GM12872 (cell line): ENCODE measurements at regions not wholly inside any gene's neighbourhood (a gene's known extent, or its start where the extent isn't known, plus 50 kb on each side); places are given as distances from the start of the nearest gene placed in this dataset.

Source experiments
- TF ChIP-seq, protein P1 (sequence below): IDR thresholded peaks from 3 replicates; pipeline ENCODE4 v1.5.1; 2011; ENCODE audit warnings: low read depth, mild to moderate bottlenecking, low read length, moderate library complexity; ENCODE audit not compliant: insufficient read depth

DNA sequence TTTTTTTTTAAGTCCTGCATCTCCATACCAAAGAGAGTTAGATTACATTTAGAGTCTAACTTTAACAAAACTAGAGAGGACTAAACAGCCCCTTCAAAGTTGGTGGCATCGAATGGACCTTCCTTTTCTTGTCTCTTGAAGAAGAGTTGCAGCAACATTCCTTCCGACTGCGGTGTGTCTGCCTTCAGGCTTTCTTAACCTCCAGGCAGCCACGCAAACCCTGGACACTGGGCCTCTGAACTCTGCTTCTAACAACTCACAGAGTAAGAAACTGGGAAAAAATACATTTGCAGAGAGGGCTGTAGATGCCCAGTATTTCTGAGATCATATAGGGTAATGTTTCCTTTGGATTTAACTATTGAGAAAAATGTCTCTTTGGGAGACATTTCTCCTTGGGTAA is 120.5 kb upstream of the MAST4 start:
- TF ChIP-seq, protein P1, sequence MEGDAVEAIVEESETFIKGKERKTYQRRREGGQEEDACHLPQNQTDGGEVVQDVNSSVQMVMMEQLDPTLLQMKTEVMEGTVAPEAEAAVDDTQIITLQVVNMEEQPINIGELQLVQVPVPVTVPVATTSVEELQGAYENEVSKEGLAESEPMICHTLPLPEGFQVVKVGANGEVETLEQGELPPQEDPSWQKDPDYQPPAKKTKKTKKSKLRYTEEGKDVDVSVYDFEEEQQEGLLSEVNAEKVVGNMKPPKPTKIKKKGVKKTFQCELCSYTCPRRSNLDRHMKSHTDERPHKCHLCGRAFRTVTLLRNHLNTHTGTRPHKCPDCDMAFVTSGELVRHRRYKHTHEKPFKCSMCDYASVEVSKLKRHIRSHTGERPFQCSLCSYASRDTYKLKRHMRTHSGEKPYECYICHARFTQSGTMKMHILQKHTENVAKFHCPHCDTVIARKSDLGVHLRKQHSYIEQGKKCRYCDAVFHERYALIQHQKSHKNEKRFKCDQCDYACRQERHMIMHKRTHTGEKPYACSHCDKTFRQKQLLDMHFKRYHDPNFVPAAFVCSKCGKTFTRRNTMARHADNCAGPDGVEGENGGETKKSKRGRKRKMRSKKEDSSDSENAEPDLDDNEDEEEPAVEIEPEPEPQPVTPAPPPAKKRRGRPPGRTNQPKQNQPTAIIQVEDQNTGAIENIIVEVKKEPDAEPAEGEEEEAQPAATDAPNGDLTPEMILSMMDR, result no peak

DNA sequence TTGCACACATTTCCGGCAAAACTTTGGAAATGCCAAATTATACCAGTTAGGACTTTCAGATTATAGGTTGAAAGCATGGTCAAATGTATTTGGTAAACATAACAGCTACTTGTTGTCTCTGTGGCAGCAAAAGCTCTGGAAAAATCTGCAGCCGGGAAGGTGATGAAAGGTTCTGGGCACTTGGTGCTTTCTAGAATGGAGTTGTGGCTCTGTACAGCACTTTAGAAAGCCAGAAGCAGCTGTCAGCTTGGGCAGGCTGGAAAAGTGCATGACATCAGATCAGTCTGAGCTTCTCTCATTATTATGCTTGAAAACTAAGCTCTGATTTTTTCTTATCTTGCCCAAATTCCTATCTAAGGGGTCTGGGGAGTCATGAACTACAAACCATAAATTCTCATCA is 118.6 kb upstream of the MAST4 start:
- TF ChIP-seq, protein P1, result no peak

DNA sequence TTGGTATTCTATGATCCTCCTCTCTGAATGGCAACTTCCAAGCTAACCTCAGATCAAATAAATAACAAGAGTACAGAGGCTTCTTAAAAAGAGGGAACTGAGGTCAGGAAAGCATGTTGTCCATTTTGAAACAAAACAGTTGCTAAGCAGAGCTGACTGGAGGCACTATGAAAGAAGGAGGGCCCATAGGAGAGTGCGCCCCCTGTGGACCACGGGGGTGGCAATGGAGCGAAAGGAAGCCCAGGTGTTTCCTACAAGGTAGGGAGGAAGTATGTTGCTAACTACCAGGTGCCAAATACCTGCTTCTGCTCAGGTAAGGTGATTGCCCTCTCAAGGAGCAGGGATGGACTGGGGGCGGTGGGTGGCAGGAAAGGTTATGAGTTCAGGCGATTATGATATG is 101.8 kb upstream of the MAST4 start:
- TF ChIP-seq, protein P1, result peak; percentile 56; the same call in 2 of the 3 replicates

DNA sequence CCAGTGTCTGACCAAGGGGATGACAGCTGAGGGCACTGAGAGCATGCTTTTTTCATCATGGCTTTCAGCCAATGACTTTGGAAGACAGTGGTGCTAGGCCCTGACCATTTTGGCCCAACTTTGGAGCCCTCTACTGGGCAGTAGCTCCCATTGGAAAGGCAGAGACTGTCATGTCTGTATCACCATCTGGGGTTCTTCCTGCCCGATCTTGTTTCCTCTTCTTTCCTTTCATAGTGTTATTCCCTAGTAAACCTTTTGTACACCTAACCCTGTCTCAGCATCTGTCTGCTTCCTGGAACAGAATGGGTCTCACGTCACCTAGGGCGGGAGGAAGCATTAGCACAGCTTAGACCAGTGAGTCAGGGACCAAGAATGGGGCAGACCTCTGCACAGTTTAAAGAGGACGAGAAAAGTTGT is 97.4 kb upstream of the MAST4 start:
- TF ChIP-seq, protein P1, result peak; percentile 44; the same call in 2 of the 3 replicates

DNA sequence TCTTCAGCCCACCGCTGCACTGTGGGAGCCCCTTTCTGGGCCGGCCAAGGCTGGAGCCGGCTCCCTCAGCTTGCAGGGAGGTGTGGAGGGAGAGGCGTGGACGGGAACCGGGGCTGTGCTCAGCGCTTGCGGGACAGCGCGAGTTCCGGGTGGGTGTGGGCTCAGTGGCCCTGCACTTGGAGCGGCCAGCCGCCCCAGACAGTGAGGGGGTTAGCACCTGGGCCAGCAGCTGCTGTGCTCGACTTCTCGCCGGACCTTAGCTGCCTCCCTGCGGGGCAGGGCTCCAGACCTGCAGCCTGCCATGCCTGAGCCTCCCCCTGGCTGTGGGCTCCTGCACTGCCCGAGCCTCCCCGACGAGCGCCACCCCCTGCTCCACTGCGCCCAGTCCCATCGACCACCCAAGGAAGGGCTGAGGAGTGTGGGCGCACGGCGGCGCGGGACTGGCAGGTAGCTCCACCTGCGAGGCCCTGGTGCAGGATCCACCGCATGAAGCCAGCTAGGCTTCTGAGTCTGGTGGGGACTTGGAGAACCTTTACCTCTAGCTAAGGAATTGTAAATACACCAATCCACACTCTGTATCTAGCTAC is 92.9 kb upstream of the MAST4 start:
- TF ChIP-seq, protein P1, result no peak

DNA sequence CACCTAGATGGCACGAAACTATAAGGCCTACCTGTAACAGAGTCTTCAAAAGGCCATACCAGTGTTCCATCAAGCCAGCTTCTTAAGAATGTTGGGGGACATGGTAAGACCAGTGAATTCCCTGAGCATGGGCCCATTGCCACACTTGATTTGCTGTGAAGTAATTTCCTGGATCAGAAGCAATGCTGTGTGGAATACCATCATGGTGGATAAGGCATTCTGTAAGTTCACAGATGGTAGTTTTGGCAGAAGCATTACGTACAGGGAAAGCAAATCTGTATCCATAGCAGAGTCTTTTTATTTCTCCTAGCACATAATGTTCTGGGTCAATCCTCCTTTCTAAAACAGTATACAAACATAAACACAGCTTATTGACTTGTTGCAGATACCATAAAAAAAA is 89.1 kb upstream of the MAST4 start:
- TF ChIP-seq, protein P1, result no peak

DNA sequence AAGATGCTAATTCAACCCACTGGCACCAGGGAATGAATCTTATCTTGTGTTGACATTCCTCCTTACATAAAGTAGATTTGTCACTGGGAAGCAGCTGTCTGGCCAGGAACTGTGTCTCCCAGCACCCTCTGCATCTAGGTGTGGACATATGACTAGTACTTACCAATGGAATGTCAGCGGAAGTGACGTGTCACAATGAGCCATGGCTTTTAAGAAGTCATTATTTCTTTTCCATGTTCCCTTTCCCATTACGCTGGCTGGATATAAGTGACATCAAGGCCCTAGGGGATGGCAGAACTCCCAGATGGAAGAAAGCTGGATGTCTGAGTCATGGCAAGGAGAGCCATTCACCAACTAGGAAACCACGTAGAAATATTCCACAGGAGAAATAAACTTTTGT is 84.7 kb upstream of the MAST4 start:
- TF ChIP-seq, protein P1, result no peak

DNA sequence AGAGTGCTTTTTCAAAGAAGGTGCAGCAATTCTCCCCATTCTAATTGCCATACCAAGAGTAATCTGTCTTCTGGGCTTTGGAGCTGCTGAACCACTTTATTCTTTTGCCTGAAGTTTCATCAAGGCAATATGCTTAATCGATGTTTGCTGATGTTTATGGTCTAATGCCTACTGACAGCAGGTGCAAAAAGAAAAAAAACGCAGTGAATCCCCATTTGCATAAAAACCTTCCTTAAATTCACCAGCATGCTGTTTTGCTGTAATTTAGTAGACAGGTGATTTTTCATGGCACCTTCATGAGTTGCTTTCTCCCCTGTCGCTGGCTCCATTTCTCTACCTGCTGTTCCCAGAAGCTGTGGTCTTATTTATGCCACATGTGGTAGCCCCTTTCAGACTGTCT is 83.1 kb upstream of the MAST4 start:
- TF ChIP-seq, protein P1, result no peak
